ENCODE measurements at regions not wholly inside any gene's neighbourhood (a gene's known extent, or its start where the extent isn't known, plus 50 kb on each side); places are given as distances from the start of the nearest gene placed in this dataset.
"Not testable (repeated sequence)": the region's sequence is repeated elsewhere in the genome, so short reads cannot be mapped to it uniquely, and the experiment has no call there.

DNA sequence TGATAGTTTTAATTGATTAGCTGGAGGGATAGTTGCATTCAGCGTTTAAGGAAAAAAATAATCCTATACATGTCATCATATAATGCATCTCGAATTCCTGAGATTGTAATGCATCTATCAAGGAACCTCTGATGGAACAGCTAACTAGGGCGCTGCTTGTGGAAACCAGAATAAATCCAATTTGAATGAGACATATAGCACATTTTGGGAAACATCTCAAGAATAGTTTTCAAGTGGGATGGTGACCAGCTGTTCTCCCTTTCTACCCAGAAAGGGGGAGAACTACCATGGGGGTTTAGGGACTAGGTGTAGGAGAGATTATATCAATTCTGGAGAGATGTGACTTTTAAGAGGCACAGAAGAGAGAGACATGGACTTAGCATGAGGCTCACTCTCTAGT is 319.3 kb upstream of the BRINP1 start:
- Mint-ChIP-seq H3K27ac (no peak overlapping the region), H3K9me3 (ENCODE audit: insufficient read depth) (no peaks in the 10 kb centered on the region), H3K4me1 (ENCODE audit: low read depth) (no peaks in the 10 kb centered on the region), H3K4me3 (no peak overlapping the region), H3K36me3 (ENCODE audit: low read depth) (no peaks in the 10 kb centered on the region), H3K27me3 (ENCODE audit: low read depth) (no peaks in the 10 kb centered on the region)
- ATAC-seq: no peak
- no peak for DNase-seq
- ChIA-PET CTCF (no interaction called here), POLR2A (no interaction called here)

DNA sequence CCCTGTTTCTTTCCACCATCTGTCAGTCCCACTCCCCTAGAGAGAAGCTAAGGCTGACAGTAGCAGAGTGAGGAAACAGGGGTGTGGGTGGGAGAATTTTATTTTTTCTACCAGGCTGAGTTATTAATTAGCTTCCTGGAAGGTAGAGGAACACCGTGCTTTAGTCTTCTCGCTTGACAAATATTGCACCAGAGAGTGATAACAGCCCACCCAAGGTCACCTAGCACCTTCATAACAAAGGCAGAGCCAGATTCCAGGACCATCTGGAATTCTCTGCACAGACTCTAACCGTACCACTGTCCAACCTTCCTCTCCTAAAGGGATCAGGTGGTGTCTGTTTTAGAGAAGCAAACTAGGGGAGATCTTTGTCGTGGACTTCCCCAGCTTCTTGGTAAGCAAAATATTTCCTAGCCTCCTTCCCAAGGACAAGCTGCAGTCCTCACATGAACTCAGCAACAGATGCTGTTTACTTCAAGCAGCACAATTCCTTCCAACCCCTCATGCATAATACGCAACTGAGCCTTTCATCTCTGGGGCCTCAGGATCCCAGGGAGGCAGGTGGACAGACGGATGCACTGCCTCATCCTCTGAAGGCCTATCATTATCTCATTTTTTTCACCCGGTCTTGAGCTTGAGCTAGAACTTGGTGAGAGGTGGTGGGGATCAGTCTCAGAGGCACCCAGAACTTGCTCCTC is 308.7 kb upstream of the BRINP1 start:
- H3K27ac Mint-ChIP-seq: no peak overlapping the region
- ATAC-seq: no peak
- ChIA-PET CTCF (no interaction called here), POLR2A (no interaction called here)
- no peaks in the 10 kb centered on the region for H3K36me3 Mint-ChIP-seq (ENCODE audit: low read depth)
- H3K27me3 Mint-ChIP-seq (ENCODE audit: low read depth): no peaks in the 10 kb centered on the region
- H3K4me3 Mint-ChIP-seq: no peak overlapping the region
- H3K4me1 Mint-ChIP-seq (ENCODE audit: low read depth): no peaks in the 10 kb centered on the region
- no peaks in the 10 kb centered on the region for H3K9me3 Mint-ChIP-seq (ENCODE audit: insufficient read depth)
- DNase-seq: no peak

DNA sequence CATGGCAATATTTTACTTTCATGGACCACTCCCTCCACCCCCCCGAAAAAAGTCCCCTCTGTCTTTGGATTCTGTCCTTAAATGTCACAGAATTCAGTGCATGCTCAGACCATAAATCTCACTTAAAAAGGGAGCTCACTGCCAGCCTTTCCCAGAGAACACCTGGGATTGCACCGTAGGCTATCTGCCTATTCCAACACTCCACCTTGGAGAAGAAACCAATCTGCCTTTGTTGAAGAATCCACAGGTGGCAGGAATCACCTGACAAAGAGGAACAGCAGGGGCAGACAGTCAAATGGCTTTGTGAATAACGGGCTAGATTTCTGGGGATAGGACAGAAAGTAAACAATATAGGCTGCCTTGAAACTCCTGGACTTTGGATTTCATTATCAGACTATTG is 306.7 kb upstream of the BRINP1 start:
- H3K27ac Mint-ChIP-seq: no peak overlapping the region
- no peaks in the 10 kb centered on the region for H3K9me3 Mint-ChIP-seq (ENCODE audit: insufficient read depth)
- ChIA-PET POLR2A (no interaction called here), CTCF (no interaction called here)
- H3K27me3 Mint-ChIP-seq (ENCODE audit: low read depth): no peaks in the 10 kb centered on the region
- ATAC-seq: no peak
- no peak overlapping the region for H3K4me3 Mint-ChIP-seq
- DNase-seq: no peak
- no peaks in the 10 kb centered on the region for H3K4me1 Mint-ChIP-seq (ENCODE audit: low read depth)
- H3K36me3 Mint-ChIP-seq (ENCODE audit: low read depth): no peaks in the 10 kb centered on the region

DNA sequence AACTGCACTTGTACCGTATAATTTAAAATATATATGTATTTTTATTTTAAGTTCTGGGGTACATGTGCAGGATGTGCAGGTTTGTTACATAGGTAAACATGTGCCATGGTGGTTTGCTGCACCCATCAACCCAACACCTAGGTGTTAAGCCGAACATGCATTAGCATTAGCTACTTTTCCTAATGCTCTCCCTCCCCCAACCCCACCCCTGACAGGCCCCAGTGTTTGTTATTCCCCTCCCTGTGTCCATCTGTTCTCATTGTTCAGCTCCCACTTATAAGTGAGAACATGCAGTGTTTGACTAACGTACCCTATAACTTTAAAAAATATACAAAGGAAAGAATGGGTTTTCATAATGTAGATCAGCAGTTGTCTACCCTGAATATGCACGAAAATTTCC is 303.5 kb upstream of the BRINP1 start:
- H3K9me3 Mint-ChIP-seq (ENCODE audit: insufficient read depth); H3K4me3 Mint-ChIP-seq; CTCF ChIA-PET; DNase-seq; H3K4me1 Mint-ChIP-seq (ENCODE audit: low read depth); H3K27ac Mint-ChIP-seq; H3K36me3 Mint-ChIP-seq (ENCODE audit: low read depth); H3K27me3 Mint-ChIP-seq (ENCODE audit: low read depth); POLR2A ChIA-PET; ATAC-seq: not testable (repeated sequence)

DNA sequence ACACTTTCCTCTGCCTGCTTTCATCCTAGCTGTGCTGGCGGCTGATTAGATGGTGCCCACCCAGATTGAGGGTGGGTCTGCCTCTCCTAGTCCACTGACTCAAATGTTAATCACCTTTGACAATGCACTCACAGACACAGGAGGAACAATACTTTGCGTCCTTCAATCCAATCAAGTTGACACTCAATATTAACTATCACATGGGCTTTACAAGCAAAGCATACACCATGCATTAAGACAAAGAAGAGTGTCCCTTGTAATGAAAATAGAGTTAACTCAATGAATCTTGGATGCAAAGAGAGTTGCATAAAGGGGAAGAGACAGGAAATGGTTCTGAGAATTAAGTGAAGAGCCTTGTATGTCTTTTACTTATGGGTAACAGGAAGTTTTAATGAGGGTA is 298.7 kb upstream of the BRINP1 start:
- H3K4me1 Mint-ChIP-seq (ENCODE audit: low read depth): no peaks in the 10 kb centered on the region
- H3K27me3 Mint-ChIP-seq (ENCODE audit: low read depth): no peaks in the 10 kb centered on the region
- no peaks in the 10 kb centered on the region for H3K36me3 Mint-ChIP-seq (ENCODE audit: low read depth)
- no peaks in the 10 kb centered on the region for H3K9me3 Mint-ChIP-seq (ENCODE audit: insufficient read depth)
- no peak overlapping the region for H3K4me3 Mint-ChIP-seq
- H3K27ac Mint-ChIP-seq: no peak overlapping the region
- ChIA-PET POLR2A (no interaction called here), CTCF (no interaction called here)
- DNase-seq (no peak), ATAC-seq (no peak)

DNA sequence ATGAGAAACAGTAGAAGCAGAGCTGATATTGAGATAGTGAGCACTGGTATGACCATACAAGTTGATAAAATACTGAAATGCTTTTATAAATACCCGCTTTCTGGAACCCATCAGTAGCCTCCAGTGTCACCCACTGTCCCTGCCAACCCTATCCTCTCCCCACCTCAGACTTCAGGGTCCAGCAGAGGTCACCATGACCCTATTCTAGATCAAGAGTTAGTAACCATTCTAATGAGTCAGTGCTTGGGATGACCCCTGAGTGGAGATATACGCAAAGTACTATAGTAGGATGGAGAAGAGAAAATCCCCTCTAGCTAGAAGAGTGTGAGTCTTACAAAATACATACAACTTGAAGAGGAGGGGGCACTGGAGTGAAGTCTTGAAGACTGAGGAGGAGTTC is 297.9 kb upstream of the BRINP1 start:
- H3K27me3 Mint-ChIP-seq (ENCODE audit: low read depth): no peaks in the 10 kb centered on the region
- H3K27ac Mint-ChIP-seq: no peak overlapping the region
- POLR2A ChIA-PET: no interaction called here
- DNase-seq (no peak), ATAC-seq (no peak)
- no peaks in the 10 kb centered on the region for H3K36me3 Mint-ChIP-seq (ENCODE audit: low read depth)
- no peaks in the 10 kb centered on the region for H3K4me1 Mint-ChIP-seq (ENCODE audit: low read depth)
- H3K9me3 Mint-ChIP-seq (ENCODE audit: insufficient read depth): no peaks in the 10 kb centered on the region
- CTCF ChIA-PET: no interaction called here
- H3K4me3 Mint-ChIP-seq: no peak overlapping the region

DNA sequence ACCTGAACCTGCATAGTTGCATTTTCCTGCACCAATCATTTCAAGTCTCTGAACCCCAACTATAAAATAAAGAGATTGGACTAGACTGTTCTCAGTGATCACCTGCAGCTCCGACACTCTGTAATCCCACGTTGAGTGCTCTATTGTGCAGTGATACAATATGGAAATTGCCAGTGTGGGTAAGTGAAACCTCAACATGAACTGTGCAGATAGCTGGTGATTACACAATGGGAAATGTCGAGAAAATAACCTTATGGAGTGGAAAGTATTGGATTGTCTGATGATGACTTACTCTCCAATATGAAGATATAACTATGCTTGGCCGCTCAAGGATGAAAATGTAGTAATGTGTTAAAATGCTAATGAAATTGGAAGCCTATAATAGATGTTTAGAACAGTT is 293.1 kb upstream of the BRINP1 start:
- Mint-ChIP-seq H3K27ac (no peak overlapping the region), H3K36me3 (ENCODE audit: low read depth) (no peaks in the 10 kb centered on the region), H3K27me3 (ENCODE audit: low read depth) (no peaks in the 10 kb centered on the region), H3K9me3 (ENCODE audit: insufficient read depth) (no peaks in the 10 kb centered on the region), H3K4me1 (ENCODE audit: low read depth) (no peaks in the 10 kb centered on the region), H3K4me3 (no peak overlapping the region)
- POLR2A ChIA-PET: no interaction called here
- DNase-seq: no peak
- CTCF ChIA-PET: no interaction called here
- ATAC-seq: no peak

DNA sequence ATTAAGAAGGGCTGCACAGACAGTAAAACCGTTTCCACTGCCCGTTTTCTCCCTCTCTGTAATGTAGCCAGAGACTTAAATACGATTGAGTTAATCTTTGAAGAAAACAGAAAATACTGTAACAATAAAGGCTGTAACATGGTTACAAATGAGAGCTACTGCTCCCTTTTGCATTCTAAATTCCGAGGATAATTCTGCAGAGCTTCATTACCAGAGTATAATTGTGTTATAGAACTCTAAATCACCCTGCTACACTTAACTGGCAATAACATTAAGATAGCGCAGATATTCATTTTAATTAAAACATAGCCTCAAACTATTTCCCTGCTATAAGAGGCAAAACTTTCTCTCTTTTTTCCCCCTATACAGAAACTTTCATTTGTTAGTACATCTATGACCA is 283.7 kb upstream of the BRINP1 start:
- no peaks in the 10 kb centered on the region for H3K27me3 Mint-ChIP-seq (ENCODE audit: low read depth)
- CTCF ChIA-PET: no interaction called here
- POLR2A ChIA-PET: no interaction called here
- H3K4me1 Mint-ChIP-seq (ENCODE audit: low read depth): no peaks in the 10 kb centered on the region
- H3K36me3 Mint-ChIP-seq (ENCODE audit: low read depth): no peaks in the 10 kb centered on the region
- no peak overlapping the region for H3K4me3 Mint-ChIP-seq
- DNase-seq (no peak), ATAC-seq (no peak)
- H3K9me3 Mint-ChIP-seq (ENCODE audit: insufficient read depth): no peaks in the 10 kb centered on the region
- H3K27ac Mint-ChIP-seq: no peak overlapping the region

DNA sequence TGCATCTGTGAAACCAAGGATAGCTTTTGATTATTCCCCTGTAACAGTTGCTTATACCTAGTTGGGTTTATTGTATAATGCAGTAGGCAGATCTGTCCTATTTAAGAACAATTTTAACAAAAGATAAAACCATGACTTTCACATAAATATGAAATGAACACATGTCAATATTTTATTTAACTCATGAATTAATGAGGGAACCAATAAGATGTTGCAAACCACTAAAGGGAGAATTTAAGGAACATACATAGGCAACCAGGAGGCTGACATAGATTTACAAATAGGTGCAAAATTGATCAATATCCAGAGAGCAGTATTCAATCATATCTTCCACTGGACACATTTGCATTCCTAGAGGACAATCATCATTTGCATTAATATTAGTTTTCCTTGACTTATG is 280.0 kb upstream of the BRINP1 start:
- no peak overlapping the region for H3K27ac Mint-ChIP-seq
- no peaks in the 10 kb centered on the region for H3K4me1 Mint-ChIP-seq (ENCODE audit: low read depth)
- ChIA-PET POLR2A (no interaction called here), CTCF (no interaction called here)
- H3K27me3 Mint-ChIP-seq (ENCODE audit: low read depth): no peaks in the 10 kb centered on the region
- H3K4me3 Mint-ChIP-seq: no peak overlapping the region
- DNase-seq (no peak), ATAC-seq (no peak)
- H3K36me3 Mint-ChIP-seq (ENCODE audit: low read depth): no peaks in the 10 kb centered on the region
- no peaks in the 10 kb centered on the region for H3K9me3 Mint-ChIP-seq (ENCODE audit: insufficient read depth)

DNA sequence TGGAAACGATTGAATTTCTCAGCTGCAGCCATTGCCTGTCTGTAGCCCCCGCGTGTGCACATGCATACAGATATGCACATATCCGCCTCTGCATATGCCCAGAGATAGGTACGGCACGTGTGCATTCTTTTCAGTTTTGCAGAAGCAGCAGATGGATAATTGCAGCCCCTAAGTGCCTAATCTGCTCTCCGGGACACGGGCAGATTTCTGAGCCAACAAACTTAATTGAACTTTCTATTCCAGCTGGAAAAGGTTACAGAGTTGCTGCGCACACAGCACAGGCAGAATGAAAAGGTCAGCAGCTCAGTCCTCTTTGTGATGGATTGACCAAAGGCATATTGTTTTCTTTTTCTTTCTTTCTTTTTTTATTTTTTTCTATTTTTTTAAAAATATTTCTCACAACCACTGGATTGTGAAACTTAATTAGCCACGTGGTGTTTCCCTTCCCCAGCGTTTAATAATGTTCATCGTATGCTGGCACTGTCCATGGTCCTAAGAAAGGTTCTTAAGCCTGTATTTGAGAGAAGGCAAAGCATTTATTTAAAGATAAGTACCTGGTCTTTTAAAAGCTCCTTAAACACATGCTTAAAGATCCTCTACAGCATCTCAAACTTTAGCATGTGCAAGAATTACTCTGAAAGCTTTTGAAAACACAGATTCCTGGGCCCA is 270.2 kb upstream of the BRINP1 start:
- Mint-ChIP-seq H3K9me3 (ENCODE audit: insufficient read depth) (no peaks in the 10 kb centered on the region), H3K27me3 (ENCODE audit: low read depth) (no peaks in the 10 kb centered on the region), H3K4me3 (no peak overlapping the region), H3K27ac (no peak overlapping the region), H3K36me3 (ENCODE audit: low read depth) (no peaks in the 10 kb centered on the region), H3K4me1 (ENCODE audit: low read depth) (no peaks in the 10 kb centered on the region)
- CTCF ChIA-PET: interaction anchor here (1.0 kb wide), 1 partner anchor 10 kb away, joined by 3 read pairs; no protein-coding TSS in a partner anchor
- DNase-seq (no peak), ATAC-seq (no peak)
- POLR2A ChIA-PET: no interaction called here

DNA sequence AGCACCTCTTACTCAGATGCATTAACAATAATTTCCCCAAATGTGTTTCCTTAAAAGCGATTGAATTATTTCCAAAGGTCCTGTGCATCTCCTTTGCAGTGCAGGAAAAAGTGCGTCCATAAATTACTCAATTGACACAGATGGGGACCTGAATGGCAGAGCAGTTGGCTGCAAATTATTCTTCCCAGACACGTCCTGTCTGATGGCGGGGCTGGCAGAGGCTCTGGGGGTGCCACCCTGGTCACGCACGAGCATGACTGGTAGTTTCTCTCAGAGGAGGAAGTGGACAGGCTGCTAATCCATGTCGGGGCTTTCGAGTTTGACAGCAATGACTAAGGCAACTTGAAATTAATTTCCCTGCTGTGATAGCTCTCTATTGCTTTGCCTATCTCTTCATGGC is 264.8 kb upstream of the BRINP1 start:
- Mint-ChIP-seq H3K9me3 (ENCODE audit: insufficient read depth) (no peaks in the 10 kb centered on the region), H3K27me3 (ENCODE audit: low read depth) (no peaks in the 10 kb centered on the region)

DNA sequence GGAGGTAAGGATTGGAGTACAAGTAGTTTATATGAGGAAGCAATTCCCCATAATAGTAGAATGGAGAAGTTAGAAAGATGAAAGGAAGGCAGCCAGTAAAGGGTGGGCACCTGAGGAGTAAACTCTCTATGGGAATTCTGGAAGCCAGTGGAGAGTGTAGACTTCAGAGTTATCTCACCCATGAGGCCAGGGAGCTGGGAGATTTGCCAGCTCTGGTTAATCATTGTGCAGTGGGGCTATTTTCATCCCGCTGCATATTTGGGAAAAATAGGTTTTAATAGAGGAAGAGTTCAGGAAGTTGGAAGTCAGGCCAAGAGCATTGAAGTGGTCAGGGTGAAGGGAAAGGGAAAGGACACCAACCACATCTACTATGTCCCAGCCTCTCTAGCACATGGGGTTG is 242.3 kb upstream of the BRINP1 start:
- POLR2A ChIA-PET: no interaction called here
- H3K27ac Mint-ChIP-seq: no peak overlapping the region
- no peak for ATAC-seq

More for the DNA sequence above, 264.8 kb upstream of the BRINP1 start:
- Mint-ChIP-seq H3K27ac (no peak overlapping the region), H3K4me3 (no peak overlapping the region), H3K4me1 (ENCODE audit: low read depth) (no peaks in the 10 kb centered on the region), H3K36me3 (ENCODE audit: low read depth) (no peaks in the 10 kb centered on the region)
- DNase-seq: no peak
- no peak for ATAC-seq
- POLR2A ChIA-PET: no interaction called here
- CTCF ChIA-PET: no interaction called here

More for the DNA sequence above, 242.3 kb upstream of the BRINP1 start:
- H3K4me1 Mint-ChIP-seq (ENCODE audit: low read depth): no peaks in the 10 kb centered on the region
- H3K36me3 Mint-ChIP-seq (ENCODE audit: low read depth): no peaks in the 10 kb centered on the region
- H3K9me3 Mint-ChIP-seq (ENCODE audit: insufficient read depth): no peaks in the 10 kb centered on the region
- no peak overlapping the region for H3K4me3 Mint-ChIP-seq
- no peaks in the 10 kb centered on the region for H3K27me3 Mint-ChIP-seq (ENCODE audit: low read depth)
- no peak for DNase-seq
- CTCF ChIA-PET: no interaction called here

All from activated CD8-positive, alpha-beta T cell treated with anti-CD3 and anti-CD28 coated beads, Interleukin-2, amount 10 ng/mL, durations not matched to agents 7 days and 5 days (primary cell).